ENCODE measurements at regions not wholly inside any gene's neighbourhood (a gene's known extent, or its start where the extent isn't known, plus 50 kb on each side); places are given as distances from the start of the nearest gene placed in this dataset.

DNA sequence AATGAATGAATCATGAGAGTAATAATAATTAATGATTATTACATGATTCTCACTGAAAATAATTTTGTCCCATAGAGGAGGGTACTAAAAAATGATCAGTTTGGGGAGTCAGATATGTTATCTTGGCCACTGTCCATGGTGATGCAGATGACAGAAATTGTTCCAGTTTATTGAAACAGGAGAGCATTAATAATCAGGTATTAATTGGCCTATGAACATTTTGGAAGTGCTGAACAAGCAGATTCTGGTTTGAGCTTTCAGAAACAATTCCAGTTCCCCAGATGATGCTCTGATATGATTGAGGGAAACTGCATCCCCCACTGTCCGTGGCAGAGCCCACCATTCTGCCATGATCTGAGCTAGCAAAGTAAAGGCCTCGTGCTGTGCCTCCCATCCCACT is 345.2 kb downstream of the ZSWIM6 start:
- DNase-seq (ENCODE audit: insufficient read length) = no peak
- no peak for FAIRE-seq
- TF ChIP-seq POLR2A (IDR thresholded peaks at IDR 0.05; ENCODE audit: low read depth, low read length) = no peak
- no peak for TF ChIP-seq POLR2AphosphoS5 (IDR thresholded peaks at IDR 0.05; ENCODE audit: low read depth, low read length)
- no peak for TF ChIP-seq TAF1 (IDR thresholded peaks at IDR 0.05; ENCODE audit: borderline replicate concordance, low read depth, low read length)

DNA sequence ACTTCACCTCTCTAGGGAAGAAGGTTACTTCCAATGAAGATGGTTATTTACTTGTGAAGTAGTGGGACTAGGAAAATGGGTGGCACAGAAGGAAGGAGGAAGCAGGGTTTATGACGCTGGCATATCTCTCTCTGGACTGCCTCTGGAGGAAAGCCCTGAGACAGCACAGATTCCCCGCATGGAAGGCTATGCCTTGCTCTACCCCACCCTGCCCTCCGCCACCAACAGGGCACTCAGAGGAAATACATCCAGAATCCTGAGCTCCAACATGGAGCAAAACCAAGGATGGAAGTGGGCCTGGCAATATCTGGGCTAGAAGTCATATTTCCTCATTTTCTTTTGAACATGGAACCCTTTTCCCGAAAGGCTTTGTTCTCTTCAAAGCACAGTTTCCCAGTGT is 346.9 kb downstream of the ZSWIM6 start:
- FAIRE-seq = no peak
- TF ChIP-seq POLR2A (IDR thresholded peaks at IDR 0.05; ENCODE audit: low read depth, low read length) (no peak), TAF1 (IDR thresholded peaks at IDR 0.05; ENCODE audit: borderline replicate concordance, low read depth, low read length) (no peak), POLR2AphosphoS5 (IDR thresholded peaks at IDR 0.05; ENCODE audit: low read depth, low read length) (no peak)
- DNase-seq (ENCODE audit: insufficient read length) = no peak

DNA sequence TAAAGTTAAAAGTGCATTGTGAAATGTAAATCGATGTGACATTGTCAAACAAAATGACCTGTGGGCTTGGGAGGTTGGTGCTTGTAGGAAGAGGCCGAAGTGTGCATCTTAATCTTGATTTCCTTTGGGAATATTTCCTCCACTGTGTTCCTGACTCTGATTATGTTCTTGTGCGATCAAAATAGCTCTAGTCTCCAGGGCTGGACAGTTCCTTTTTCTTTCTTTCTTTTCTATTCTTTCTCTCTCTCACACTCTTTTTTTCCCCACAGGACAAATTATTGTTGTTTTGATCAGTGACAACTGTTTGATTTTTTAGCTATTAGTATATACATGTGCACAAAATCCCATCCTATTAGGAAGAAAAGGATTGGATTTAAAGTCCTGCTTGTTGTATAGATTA is 347.5 kb downstream of the ZSWIM6 start:
- no peak for DNase-seq (ENCODE audit: insufficient read length)
- no peak for TF ChIP-seq POLR2A (IDR thresholded peaks at IDR 0.05; ENCODE audit: low read depth, low read length)
- no peak for TF ChIP-seq POLR2AphosphoS5 (IDR thresholded peaks at IDR 0.05; ENCODE audit: low read depth, low read length)
- no peak for TF ChIP-seq TAF1 (IDR thresholded peaks at IDR 0.05; ENCODE audit: borderline replicate concordance, low read depth, low read length)
- no peak for FAIRE-seq

DNA sequence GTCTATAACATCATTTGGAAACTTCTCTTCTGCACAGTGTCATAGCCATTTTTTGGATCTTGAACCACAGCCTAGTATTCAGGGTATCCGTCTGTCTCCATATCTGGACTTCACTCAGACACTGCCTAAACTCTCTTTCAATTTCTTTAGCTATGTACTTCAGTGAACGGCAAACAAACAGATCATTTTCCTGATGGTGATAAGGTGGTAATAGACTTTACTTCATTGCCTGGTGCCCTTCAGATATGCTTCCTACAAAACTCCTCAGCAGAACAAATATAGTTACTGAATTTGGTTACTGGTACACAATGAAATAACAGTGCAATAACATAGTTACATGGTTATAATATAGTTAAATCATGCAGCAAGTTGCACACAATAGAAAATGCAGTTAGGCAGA is 348.2 kb downstream of the ZSWIM6 start:
- DNase-seq (ENCODE audit: insufficient read length) (no peak), FAIRE-seq (no peak)
- TF ChIP-seq POLR2A (IDR thresholded peaks at IDR 0.05; ENCODE audit: low read depth, low read length) = no peak
- TF ChIP-seq POLR2AphosphoS5 (IDR thresholded peaks at IDR 0.05; ENCODE audit: low read depth, low read length) = no peak
- no peak for TF ChIP-seq TAF1 (IDR thresholded peaks at IDR 0.05; ENCODE audit: borderline replicate concordance, low read depth, low read length)

DNA sequence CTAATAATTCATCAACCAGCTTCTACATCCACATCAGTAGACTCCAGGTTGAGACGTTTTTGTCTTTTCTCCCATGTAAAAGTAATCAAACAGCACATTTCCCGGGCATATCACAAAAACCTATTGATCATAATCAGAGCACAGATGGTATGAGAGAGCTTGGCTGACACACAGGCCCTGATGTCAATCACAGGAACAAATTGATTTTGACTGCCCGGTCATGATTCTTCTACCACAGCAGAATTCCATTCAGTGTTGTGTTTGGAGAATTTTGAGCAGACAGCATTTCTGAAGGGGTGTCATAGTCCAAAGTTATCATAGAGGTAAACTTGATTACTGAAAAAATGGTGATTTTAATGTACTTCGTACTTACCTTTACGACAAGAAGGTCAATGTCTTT is 351.1 kb downstream of the ZSWIM6 start:
- DNase-seq (ENCODE audit: insufficient read length) (no peak), FAIRE-seq (no peak)
- no peak for TF ChIP-seq POLR2A (IDR thresholded peaks at IDR 0.05; ENCODE audit: low read depth, low read length)
- TF ChIP-seq POLR2AphosphoS5 (IDR thresholded peaks at IDR 0.05; ENCODE audit: low read depth, low read length) = no peak
- TF ChIP-seq TAF1 (IDR thresholded peaks at IDR 0.05; ENCODE audit: borderline replicate concordance, low read depth, low read length) = no peak

DNA sequence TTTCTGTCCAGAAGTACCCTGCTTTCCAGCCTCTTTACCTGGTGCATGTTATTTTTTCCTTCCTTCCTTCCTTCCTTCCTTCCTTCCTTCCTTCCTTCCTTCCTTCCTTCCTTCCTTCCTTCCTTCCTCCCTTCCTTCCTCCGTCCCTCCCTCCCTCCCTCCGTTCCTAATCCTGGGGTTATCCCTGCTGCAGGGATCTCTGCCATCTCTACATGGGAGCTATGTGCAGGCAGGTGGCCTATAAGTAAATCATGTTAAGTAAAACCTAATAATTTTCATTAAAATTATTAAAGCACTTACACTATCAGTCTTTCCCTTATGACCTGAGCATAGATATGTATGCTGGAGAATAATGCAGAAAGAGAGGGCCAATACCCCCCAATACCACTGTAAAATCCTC is 351.9 kb downstream of the ZSWIM6 start:
- TF ChIP-seq POLR2A (IDR thresholded peaks at IDR 0.05; ENCODE audit: low read depth, low read length) = no peak
- TF ChIP-seq POLR2AphosphoS5 (IDR thresholded peaks at IDR 0.05; ENCODE audit: low read depth, low read length) = no peak
- no peak for TF ChIP-seq TAF1 (IDR thresholded peaks at IDR 0.05; ENCODE audit: borderline replicate concordance, low read depth, low read length)
- no peak for FAIRE-seq
- no peak for DNase-seq (ENCODE audit: insufficient read length)

DNA sequence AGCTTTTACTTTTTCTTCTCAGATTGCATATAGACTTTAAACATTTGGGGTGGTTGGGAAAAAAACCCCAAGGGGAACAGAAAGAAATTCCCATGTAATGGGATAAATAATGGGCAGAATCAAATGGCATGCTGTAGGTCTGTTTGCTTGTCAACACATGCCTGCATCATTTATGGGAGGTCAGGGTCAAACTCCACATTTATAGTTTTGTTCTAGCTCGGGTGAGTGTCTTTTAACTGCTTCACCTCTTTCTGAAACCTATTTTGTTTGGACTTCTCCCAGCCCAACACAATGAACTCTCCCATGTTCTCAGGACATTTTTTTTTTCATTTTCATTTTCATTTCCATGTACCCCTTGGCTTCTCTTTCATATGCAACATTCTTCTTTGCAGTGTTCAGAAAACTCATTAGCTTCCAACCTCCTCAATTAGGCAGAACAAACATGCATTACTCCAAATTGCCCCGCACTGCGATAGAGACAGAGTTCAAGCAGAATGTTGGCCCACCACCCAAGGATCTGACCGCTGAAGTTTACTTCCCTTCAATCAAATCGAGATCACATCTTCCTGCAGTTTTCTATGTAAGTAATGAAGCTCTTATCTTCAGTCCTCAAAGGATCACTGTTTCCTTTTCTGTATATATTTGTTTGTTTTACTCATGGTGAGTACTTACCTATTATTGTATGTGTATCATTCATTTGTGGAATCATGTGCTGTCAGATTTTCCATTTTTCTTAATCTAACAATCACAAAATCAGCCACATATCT is 354.6 kb downstream of the ZSWIM6 start:
- TF ChIP-seq POLR2AphosphoS5 (IDR thresholded peaks at IDR 0.05; ENCODE audit: low read depth, low read length) (no peak), POLR2A (IDR thresholded peaks at IDR 0.05; ENCODE audit: low read depth, low read length) (no peak), TAF1 (IDR thresholded peaks at IDR 0.05; ENCODE audit: borderline replicate concordance, low read depth, low read length) (no peak)
- no peak for FAIRE-seq
- DNase-seq (ENCODE audit: insufficient read length) = no peak

DNA sequence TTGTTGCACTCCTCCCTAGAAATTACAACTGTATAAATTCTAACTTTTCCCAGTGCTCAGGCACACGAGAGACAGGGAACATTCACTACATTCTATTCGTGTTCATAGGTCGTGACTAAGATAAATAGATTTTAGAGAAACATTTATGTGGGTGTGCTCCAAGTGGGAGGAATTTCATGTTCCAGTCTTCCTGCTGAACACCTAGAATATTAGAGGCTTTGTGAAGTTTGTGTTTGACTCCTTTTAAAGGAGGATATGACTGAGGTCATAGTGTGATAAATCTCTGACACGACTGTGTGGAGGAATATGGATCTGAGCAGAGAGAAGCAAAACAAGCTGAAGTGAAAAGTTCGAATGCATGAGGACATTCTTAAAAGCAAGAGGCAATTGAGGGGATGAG is 355.3 kb downstream of the ZSWIM6 start:
- FAIRE-seq = no peak
- DNase-seq (ENCODE audit: insufficient read length) = no peak
- TF ChIP-seq TAF1 (IDR thresholded peaks at IDR 0.05; ENCODE audit: borderline replicate concordance, low read depth, low read length) = no peak
- TF ChIP-seq POLR2A (IDR thresholded peaks at IDR 0.05; ENCODE audit: low read depth, low read length) = no peak
- TF ChIP-seq POLR2AphosphoS5 (IDR thresholded peaks at IDR 0.05; ENCODE audit: low read depth, low read length) = no peak

DNA sequence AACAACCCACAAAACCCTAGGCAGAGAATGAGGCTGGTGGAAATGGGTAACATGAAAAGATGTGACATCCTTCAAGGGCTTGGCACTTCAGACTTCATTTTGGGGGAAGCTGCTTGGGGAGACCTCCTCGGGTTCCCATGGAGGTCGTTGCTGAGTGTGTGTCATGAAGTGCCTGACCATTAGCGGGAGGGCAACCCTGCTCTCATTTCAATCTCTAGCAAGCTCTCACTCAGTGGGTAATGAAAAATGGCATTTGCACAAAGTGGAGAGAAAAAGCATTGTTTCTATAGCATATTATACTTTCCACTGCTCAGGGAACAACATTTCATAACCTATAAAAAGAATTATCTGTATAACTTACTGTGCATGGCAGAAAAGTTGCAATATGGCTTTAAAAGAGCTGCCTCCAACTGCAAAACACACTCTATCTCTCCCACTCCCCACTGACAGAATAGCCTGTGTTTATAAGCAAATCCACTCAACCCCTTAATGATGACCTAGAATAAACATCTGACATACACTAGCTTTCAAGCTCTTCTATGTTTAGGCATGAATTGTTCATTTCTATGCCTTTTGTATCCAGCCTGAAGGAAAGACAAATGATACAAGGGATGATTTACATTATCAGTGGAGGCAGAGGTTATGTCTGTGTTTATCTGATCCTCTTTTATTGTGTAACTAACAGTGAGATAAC is 357.2 kb downstream of the ZSWIM6 start:
- TF ChIP-seq POLR2A (IDR thresholded peaks at IDR 0.05; ENCODE audit: low read depth, low read length) = no peak
- no peak for TF ChIP-seq POLR2AphosphoS5 (IDR thresholded peaks at IDR 0.05; ENCODE audit: low read depth, low read length)
- no peak for TF ChIP-seq TAF1 (IDR thresholded peaks at IDR 0.05; ENCODE audit: borderline replicate concordance, low read depth, low read length)
- DNase-seq (ENCODE audit: insufficient read length) (no peak), FAIRE-seq (no peak)

DNA sequence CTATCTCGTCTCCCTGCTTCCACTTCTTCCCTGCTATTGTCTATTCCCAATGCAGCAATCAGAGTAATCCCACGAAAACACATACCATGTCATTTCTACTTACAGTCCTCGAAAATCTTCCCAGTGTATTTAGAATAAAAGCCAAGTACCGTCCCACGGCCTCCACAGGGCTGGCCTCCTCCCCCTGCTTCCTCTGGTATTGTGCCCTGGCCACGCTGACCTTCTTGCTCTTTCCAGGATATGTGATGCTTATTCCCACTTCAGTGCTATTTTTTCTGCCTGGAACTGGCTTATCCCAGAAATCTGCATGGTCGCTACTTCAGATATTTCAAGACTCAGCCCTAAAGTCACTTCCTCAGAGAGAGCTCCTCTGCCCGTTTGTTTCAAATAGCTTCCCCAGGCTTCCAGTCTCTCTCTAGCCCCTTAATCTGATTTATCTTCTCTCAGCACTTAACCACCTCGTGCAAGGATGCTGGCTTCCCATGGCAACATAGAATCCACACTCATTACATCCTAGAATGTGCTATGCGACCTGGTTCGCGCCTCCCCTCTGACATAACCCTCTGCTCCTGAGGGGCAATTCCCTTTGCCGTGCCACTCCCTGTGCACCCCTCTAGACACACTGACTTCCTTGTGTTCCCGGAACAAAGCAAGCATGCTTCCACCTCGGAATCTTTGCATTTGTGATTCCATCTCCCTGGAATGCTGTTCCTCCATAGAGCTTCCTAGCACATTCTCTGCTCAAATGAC is 365.9 kb downstream of the ZSWIM6 start:
- FAIRE-seq (no peak), DNase-seq (ENCODE audit: insufficient read length) (no peak)
- TF ChIP-seq TAF1 (IDR thresholded peaks at IDR 0.05; ENCODE audit: borderline replicate concordance, low read depth, low read length) = no peak
- TF ChIP-seq POLR2AphosphoS5 (IDR thresholded peaks at IDR 0.05; ENCODE audit: low read depth, low read length) = no peak
- no peak for TF ChIP-seq POLR2A (IDR thresholded peaks at IDR 0.05; ENCODE audit: low read depth, low read length)

DNA sequence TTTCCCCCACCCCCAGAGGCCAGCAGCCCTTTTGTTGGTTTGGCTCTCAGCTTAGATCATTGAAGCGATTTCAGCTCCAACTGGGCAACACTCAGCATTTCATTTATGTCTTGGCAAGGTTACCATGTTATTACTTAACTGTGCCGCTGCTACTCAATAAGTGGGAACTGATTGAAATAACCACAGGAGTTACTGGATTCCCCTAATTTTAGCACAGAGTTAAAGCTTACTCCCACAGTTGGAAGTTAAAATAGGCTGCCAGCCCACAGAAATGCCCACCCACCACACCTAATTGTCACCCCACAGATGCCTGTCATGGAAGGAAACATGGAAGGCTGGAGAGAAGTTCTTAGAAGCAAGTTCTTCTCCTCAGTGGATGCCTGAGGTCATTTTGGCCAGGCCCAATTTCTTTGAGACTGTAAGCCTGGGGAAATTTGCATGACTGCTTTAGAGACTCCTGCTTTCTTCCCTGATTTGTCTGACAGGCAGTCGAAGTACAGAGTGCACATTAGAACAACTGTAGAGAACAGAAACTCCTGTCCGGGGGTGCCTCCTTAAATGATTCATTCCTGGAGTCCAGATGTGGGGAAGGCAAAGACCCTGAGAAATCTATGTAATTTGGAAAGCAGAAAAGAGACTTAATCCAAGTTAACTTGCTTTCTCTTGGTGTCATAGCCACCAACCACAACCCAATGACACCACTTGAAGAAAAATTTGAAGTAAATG is 370.0 kb downstream of the ZSWIM6 start:
- DNase-seq (ENCODE audit: insufficient read length) (peak; percentile 5), FAIRE-seq (peak; percentile 67)
- TF ChIP-seq POLR2AphosphoS5 (IDR thresholded peaks at IDR 0.05; ENCODE audit: low read depth, low read length) = no peak
- no peak for TF ChIP-seq POLR2A (IDR thresholded peaks at IDR 0.05; ENCODE audit: low read depth, low read length)
- TF ChIP-seq TAF1 (IDR thresholded peaks at IDR 0.05; ENCODE audit: borderline replicate concordance, low read depth, low read length) = no peak
